ENCODE measurements at regions not wholly inside any gene's neighbourhood (a gene's known extent, or its start where the extent isn't known, plus 50 kb on each side); places are given as distances from the start of the nearest gene placed in this dataset.

- DNase-seq = no peak
- H3K27ac ChIP-seq = no peak overlapping the region
- H3K4me3 ChIP-seq (ENCODE audit: low read depth, low read length) = no peak overlapping the region
- no peak for TF ChIP-seq CTCF (IDR thresholded peaks at IDR 0.05; ENCODE audit: low read depth, low read length, missing control alignments)
- no peaks in the 10 kb centered on the region for H3K36me3 ChIP-seq (replicated peaks)
- H3K27me3 ChIP-seq (replicated peaks) = no peaks in the 10 kb centered on the region
- in situ Hi-C loops (cut with HindIII; ENCODE audit: low pct_ligation_motif_present, low sequenced_read_pairs) = no loop called here
Measured at GRCh38 chr9:103919605-103920209, 174.4 kb upstream of the SMC2 start.

GRCh38 chr9:103928442-103928841, 165.7 kb upstream of the SMC2 start:
- no peak for DNase-seq
- in situ Hi-C loops (cut with HindIII; ENCODE audit: low pct_ligation_motif_present, low sequenced_read_pairs) = no loop called here
- TF ChIP-seq CTCF (IDR thresholded peaks at IDR 0.05; ENCODE audit: low read depth, low read length, missing control alignments) = no peak

GRCh38 chr9:103941104-103941503, 153.0 kb upstream of the SMC2 start:
- TF ChIP-seq CTCF (IDR thresholded peaks at IDR 0.05; ENCODE audit: low read depth, low read length, missing control alignments) = no peak
- no peaks in the 10 kb centered on the region for H3K27me3 ChIP-seq (replicated peaks)
- in situ Hi-C loops (cut with HindIII; ENCODE audit: low pct_ligation_motif_present, low sequenced_read_pairs) = no loop called here
- no peak for DNase-seq
- H3K27ac ChIP-seq = no peak overlapping the region
- H3K36me3 ChIP-seq (replicated peaks) = no peaks in the 10 kb centered on the region
- no peak overlapping the region for H3K4me3 ChIP-seq (ENCODE audit: low read depth, low read length)

More at GRCh38 chr9:103928442-103928841, 165.7 kb upstream of the SMC2 start:
- Histone ChIP-seq H3K27ac (no peak overlapping the region), H3K36me3 (replicated peaks) (no peaks in the 10 kb centered on the region), H3K27me3 (replicated peaks) (no peaks in the 10 kb centered on the region), H3K4me3 (ENCODE audit: low read depth, low read length) (no peak overlapping the region)

- in situ Hi-C loops (cut with HindIII; ENCODE audit: low pct_ligation_motif_present, low sequenced_read_pairs) = no loop called here
- no peak overlapping the region for H3K27ac ChIP-seq
- H3K4me3 ChIP-seq (ENCODE audit: low read depth, low read length) = no peak overlapping the region
- H3K27me3 ChIP-seq (replicated peaks) = no peaks in the 10 kb centered on the region
- DNase-seq = no peak
- no peaks in the 10 kb centered on the region for H3K36me3 ChIP-seq (replicated peaks)
- no peak for TF ChIP-seq CTCF (IDR thresholded peaks at IDR 0.05; ENCODE audit: low read depth, low read length, missing control alignments)
Measured at GRCh38 chr9:103942200-103942599, 151.9 kb upstream of the SMC2 start.

- Histone ChIP-seq H3K27me3 (replicated peaks) (no peaks in the 10 kb centered on the region), H3K36me3 (replicated peaks) (no peaks in the 10 kb centered on the region), H3K4me3 (ENCODE audit: low read depth, low read length) (no peak overlapping the region), H3K27ac (no peak overlapping the region)
- TF ChIP-seq CTCF (IDR thresholded peaks at IDR 0.05; ENCODE audit: low read depth, low read length, missing control alignments) = no peak
- no peak for DNase-seq
- in situ Hi-C loops (cut with HindIII; ENCODE audit: low pct_ligation_motif_present, low sequenced_read_pairs) = no loop called here
Measured at GRCh38 chr9:103942651-103943050, 151.5 kb upstream of the SMC2 start.

GRCh38 chr9:103949096-103949495, 145.0 kb upstream of the SMC2 start:
- in situ Hi-C loops (cut with HindIII; ENCODE audit: low pct_ligation_motif_present, low sequenced_read_pairs) = no loop called here
- H3K4me3 ChIP-seq (ENCODE audit: low read depth, low read length) = no peak overlapping the region

More at GRCh38 chr9:103949096-103949495, 145.0 kb upstream of the SMC2 start:
- TF ChIP-seq CTCF (IDR thresholded peaks at IDR 0.05; ENCODE audit: low read depth, low read length, missing control alignments) = no peak
- H3K36me3 ChIP-seq (replicated peaks) = no peaks in the 10 kb centered on the region
- H3K27ac ChIP-seq = no peak overlapping the region
- no peak for DNase-seq
- H3K27me3 ChIP-seq (replicated peaks) = no peaks in the 10 kb centered on the region

Data from brain microvascular endothelial cell (primary cell).